H54 (cell line): ENCODE measurements at regions not wholly inside any gene's neighbourhood (a gene's known extent, or its start where the extent isn't known, plus 50 kb on each side); places are given as distances from the start of the nearest gene placed in this dataset.
"Not testable (repeated sequence)": the region's sequence is repeated elsewhere in the genome, so short reads cannot be mapped to it uniquely, and the experiment has no call there.

ENCODE experiments used
- DNase-seq: peaks from one replicate; pipeline ENCODE4 v3.0.0; 2011; ENCODE audit warnings: low spot score, mixed read lengths; ENCODE audit not compliant: insufficient read length
- FAIRE-seq: peaks from 3 replicates; lab custom pipeline; 2011; peaks lifted over from hg19 to GRCh38; lab: Jason Lieb, UNC
- POLR2A ChIP-seq: IDR thresholded peaks from 2 replicates; pipeline ENCODE4 v1.6.1; 2011; ENCODE audit warnings: low read depth, mild to moderate bottlenecking, low read length

- FAIRE-seq = no peak
These were observed 352.4 kb downstream of the CETN3 start for GRCh38 chr5:90056911-90057705.

DNA sequence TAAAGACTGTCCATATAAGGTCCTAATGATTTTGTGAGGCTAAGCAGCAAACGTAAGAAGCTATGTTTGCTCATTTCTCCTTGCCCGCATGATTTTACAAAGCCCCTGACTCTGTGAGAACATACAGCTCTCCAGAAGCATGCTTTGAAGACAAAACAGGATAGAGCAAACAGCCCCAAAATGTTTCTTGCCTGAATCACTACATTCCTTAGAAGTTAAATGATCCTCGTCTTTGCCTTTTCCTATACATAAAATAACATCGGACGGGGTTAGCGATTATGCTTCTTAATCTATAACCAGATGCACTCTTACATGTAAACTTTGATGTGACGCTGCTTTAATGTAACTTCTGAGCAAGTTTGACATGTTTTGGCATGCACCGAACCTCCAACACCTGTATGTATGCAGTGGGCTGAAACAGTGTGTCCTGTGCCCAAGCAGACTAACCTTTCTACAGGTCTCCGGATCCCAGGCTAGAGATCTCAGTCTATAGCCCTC lies 353.7 kb downstream of the CETN3 start:
- no peak for TF ChIP-seq POLR2A
- peak; percentile 78 for FAIRE-seq

More at GRCh38 chr5:90056911-90057705, 352.4 kb downstream of the CETN3 start:
- no peak for DNase-seq
- no peak for TF ChIP-seq POLR2A

GRCh38 chr5:90054612-90055011 lies 354.9 kb downstream of the CETN3 start:
- DNase-seq = no peak
- FAIRE-seq = no peak

More for the DNA sequence above, 353.7 kb downstream of the CETN3 start:
- DNase-seq = no peak

GRCh38 chr5:90051756-90052155 lies 357.8 kb downstream of the CETN3 start:
- no peak for TF ChIP-seq POLR2A
- FAIRE-seq (no peak), DNase-seq (no peak)

More at GRCh38 chr5:90054612-90055011, 354.9 kb downstream of the CETN3 start:
- no peak for TF ChIP-seq POLR2A

DNA sequence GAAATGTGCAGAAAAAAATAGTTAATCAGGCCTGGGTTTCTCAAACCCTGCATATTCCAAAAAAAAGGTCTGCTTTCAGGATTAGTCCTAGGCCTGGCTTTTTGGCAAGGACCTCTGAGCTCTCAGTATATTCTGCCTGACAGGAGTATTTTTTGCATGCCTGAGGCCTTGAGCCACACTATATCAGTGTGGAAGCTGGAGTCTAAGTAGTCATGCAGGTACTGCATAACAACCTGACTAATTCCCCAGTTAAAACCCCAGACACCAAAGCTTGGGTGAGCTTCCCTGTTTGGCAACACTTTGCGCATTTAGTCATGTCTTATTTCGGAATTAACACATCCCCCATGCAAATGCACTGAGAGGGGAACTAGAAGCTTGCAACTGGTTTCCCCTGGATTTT lies 359.5 kb downstream of the CETN3 start:
- FAIRE-seq (no peak), DNase-seq (no peak)
- no peak for TF ChIP-seq POLR2A

DNA sequence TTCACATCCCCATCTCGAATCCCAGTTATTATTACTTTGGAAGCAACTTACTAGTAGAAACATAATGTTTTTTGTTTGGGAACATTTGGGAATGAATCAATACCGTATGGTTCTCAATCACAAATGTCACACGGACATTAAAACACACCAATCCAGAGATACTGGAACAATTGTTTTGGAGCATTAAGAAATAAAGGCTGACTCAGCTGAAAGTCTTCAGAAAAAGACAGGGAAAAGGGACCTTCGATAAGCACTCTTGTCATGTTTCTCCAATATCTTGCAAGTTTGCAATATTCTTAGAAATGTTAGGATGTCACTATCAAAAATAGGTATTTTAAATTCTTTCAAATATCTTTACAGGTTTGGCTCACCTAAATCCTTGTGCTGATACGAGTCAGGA lies 362.4 kb downstream of the CETN3 start:
- no peak for DNase-seq
- FAIRE-seq = no peak
- no peak for TF ChIP-seq POLR2A

GRCh38 chr5:90040082-90040481 lies 369.5 kb downstream of the CETN3 start:
- DNase-seq, FAIRE-seq: not testable (repeated sequence)

- FAIRE-seq = no peak
- TF ChIP-seq POLR2A = no peak
- DNase-seq = no peak
These were observed 371.9 kb downstream of the CETN3 start for GRCh38 chr5:90037646-90038045.

- no peak for TF ChIP-seq POLR2A
- no peak for FAIRE-seq
- DNase-seq = no peak
These were observed 386.9 kb downstream of the CETN3 start for GRCh38 chr5:90022711-90023053.

GRCh38 chr5:90022002-90022710 lies 387.4 kb downstream of the CETN3 start:
- DNase-seq (no peak), FAIRE-seq (no peak)
- TF ChIP-seq POLR2A = no peak

GRCh38 chr5:90020575-90021538 lies 388.7 kb downstream of the CETN3 start:
- no peak for TF ChIP-seq POLR2A
- FAIRE-seq = peak; percentile 90
- DNase-seq = no peak

GRCh38 chr5:90017239-90017638 lies 392.3 kb downstream of the CETN3 start:
- no peak for TF ChIP-seq POLR2A
- FAIRE-seq (no peak), DNase-seq (no peak)

GRCh38 chr5:90015584-90016018 lies 394.0 kb downstream of the CETN3 start:
- no peak for DNase-seq
- FAIRE-seq = peak; percentile 96
- TF ChIP-seq POLR2A = no peak
